Neural cell (in vitro differentiated cells): ENCODE measurements at regions not wholly inside any gene's neighbourhood (a gene's known extent, or its start where the extent isn't known, plus 50 kb on each side); places are given as distances from the start of the nearest gene placed in this dataset.
"Not testable (repeated sequence)": the region's sequence is repeated elsewhere in the genome, so short reads cannot be mapped to it uniquely, and the experiment has no call there.

ENCODE experiments used
- EP300 ChIP-seq: fragments of 450-650 bp; conservative IDR thresholded peaks from 2 replicates; pipeline ENCODE4 v1.6.1; 2014; ENCODE audit warnings: antibody characterized with exemption, mild to moderate bottlenecking, moderate library complexity; ENCODE audit not compliant: poor library complexity, severe bottlenecking
- EZH2 ChIP-seq: fragments of 200-600, 300-800 bp; shearing (Covaris generic), sonication (generic); IDR thresholded peaks from 2 replicates; pipeline ENCODE4 v1.6.1; 2014; ENCODE audit warnings: antibody characterized with exemption, low read length, borderline replicate concordance, mild to moderate bottlenecking; ENCODE audit not compliant: insufficient read depth, poor library complexity, severe bottlenecking
- POLR2AphosphoS5 ChIP-seq: IDR thresholded peaks from 2 replicates; pipeline ENCODE4 v1.6.1; 2012
- REST ChIP-seq: IDR thresholded peaks from 2 replicates; pipeline ENCODE4 v1.6.1; 2012; ENCODE audit warnings: borderline replicate concordance
- TAF1 ChIP-seq: IDR thresholded peaks from 2 replicates; pipeline ENCODE4 v1.6.1; 2012; ENCODE audit warnings: low read depth
- TF ChIP-seq, protein P1 (sequence below): fragments of 450-650 bp; IDR thresholded peaks from 2 replicates; pipeline ENCODE4 v1.5.1; 2014; ENCODE audit warnings: antibody characterized with exemption, mild to moderate bottlenecking, moderate library complexity; ENCODE audit not compliant: poor library complexity, severe bottlenecking

DNA sequence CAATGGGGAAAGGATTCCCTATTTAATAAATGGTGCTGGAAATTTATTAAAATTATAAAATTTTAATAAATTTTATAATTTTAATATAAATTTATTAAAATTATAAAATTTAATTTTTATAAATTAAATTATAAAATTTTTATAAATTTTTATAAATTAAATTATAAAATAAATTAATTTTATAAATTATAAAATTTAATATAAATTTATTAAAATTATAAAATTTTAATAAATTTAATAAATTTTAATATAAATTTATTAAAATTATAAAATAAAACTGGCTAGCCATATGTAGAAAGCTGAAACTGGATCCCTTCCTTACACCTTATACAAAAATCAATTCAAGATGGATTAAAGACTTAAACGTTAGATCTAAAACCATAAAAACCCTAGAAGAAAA, 356.7 kb upstream of the TFPI start:
- TF ChIP-seq, protein P1, sequence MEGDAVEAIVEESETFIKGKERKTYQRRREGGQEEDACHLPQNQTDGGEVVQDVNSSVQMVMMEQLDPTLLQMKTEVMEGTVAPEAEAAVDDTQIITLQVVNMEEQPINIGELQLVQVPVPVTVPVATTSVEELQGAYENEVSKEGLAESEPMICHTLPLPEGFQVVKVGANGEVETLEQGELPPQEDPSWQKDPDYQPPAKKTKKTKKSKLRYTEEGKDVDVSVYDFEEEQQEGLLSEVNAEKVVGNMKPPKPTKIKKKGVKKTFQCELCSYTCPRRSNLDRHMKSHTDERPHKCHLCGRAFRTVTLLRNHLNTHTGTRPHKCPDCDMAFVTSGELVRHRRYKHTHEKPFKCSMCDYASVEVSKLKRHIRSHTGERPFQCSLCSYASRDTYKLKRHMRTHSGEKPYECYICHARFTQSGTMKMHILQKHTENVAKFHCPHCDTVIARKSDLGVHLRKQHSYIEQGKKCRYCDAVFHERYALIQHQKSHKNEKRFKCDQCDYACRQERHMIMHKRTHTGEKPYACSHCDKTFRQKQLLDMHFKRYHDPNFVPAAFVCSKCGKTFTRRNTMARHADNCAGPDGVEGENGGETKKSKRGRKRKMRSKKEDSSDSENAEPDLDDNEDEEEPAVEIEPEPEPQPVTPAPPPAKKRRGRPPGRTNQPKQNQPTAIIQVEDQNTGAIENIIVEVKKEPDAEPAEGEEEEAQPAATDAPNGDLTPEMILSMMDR = not testable (repeated sequence)
- TF ChIP-seq REST, EZH2, EP300, POLR2AphosphoS5, TAF1: not testable (repeated sequence)
